Fibroblast of mammary gland (primary cell): ENCODE measurements at regions not wholly inside any gene's neighbourhood (a gene's known extent, or its start where the extent isn't known, plus 50 kb on each side); places are given as distances from the start of the nearest gene placed in this dataset.

Experiments used
- DNase-seq: peaks from one replicate; pipeline ENCODE4 v3.0.0-alpha.2; 2010; ENCODE audit warnings: low read depth
- H3K4me3 ChIP-seq: 2 replicates; pipeline ENCODE4 v1.5.1; 2011; ENCODE audit warnings: low read depth, mild to moderate bottlenecking, low read length, moderate library complexity; ENCODE audit not compliant: control insufficient read depth
- TF ChIP-seq, protein P1 (sequence below): conservative IDR thresholded peaks from 2 replicates; pipeline ENCODE4 v1.5.1; 2011; ENCODE audit warnings: low read depth, low read length, inconsistent platforms; ENCODE audit not compliant: control insufficient read depth, insufficient read depth

DNA sequence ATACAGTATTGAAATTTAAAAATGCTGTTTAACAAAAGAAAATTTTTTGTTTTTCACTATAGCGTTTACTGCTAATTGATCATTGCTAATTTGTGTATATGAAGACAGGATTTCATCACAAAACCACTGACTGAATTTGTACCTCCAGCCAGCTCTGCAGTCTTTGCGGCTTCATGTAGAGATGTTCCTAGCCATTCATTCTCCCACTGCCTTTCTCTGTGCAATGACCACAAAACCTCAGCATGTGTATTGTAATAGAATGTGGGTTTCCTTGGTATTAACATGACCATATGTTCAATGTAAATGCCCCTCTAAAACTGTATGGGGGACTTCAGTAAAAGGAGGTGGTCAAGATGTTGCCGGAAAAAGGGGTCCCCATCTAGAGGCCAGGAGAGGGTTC, 81.1 kb upstream of the STEAP1B start:
- DNase-seq: no peak
- no peak overlapping the region for H3K4me3 ChIP-seq
- TF ChIP-seq, protein P1, sequence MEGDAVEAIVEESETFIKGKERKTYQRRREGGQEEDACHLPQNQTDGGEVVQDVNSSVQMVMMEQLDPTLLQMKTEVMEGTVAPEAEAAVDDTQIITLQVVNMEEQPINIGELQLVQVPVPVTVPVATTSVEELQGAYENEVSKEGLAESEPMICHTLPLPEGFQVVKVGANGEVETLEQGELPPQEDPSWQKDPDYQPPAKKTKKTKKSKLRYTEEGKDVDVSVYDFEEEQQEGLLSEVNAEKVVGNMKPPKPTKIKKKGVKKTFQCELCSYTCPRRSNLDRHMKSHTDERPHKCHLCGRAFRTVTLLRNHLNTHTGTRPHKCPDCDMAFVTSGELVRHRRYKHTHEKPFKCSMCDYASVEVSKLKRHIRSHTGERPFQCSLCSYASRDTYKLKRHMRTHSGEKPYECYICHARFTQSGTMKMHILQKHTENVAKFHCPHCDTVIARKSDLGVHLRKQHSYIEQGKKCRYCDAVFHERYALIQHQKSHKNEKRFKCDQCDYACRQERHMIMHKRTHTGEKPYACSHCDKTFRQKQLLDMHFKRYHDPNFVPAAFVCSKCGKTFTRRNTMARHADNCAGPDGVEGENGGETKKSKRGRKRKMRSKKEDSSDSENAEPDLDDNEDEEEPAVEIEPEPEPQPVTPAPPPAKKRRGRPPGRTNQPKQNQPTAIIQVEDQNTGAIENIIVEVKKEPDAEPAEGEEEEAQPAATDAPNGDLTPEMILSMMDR: no peak

DNA sequence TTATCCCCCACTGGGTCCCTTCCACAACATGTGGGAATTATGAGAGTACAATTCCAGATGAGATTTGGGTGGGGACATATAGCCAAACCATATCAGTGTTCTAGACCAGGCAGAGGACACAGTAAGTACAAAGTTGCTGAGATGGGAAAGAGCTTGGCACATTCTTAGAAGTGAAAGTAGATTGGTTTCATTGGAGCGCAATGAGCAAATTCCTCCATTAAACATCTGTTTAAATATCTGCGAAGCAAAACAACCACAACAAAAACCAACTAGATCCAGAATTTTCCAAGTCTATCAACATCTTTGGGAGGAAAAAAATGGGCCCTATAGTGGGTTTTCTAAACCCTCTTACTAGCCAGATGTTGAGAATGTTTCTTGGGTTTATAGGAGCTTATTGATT, 80.0 kb upstream of the STEAP1B start:
- DNase-seq: no peak
- H3K4me3 ChIP-seq: no peak overlapping the region

DNA sequence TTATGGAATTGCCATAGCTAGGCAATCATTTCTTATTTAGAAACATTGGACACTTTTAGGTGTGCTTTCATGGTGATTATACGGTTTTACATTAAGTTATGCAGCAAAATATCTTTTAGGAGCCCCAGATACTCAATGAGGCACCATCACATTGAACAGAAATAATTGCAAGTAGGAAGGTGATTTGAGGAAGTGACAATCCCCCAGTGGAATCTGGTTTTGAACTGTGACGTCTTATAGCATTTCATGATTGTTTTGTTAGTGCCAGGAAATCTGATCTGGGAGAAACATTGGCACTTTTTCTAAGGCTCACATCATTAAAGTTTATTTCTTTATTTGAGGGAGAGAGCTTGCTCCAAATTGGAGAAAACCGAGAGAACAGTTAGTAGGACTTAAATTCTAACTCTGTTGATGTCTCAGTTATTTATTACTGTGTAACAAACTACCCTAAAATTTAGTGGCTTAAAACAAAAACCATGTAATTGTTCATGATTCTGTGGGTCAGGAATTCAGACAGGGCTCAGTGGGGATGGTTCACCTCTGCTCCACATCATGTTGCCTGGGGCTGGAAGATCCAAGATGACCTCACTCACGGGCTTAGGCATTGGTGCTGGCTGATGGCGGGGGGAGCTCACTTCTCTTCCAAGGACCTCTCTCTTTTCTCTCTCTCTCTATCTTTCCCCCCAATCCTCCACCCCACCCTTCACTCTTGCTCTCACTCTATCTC, 78.2 kb upstream of the STEAP1B start:
- H3K4me3 ChIP-seq: no peak overlapping the region
- TF ChIP-seq, protein P1: no peak
- DNase-seq: peak; percentile 85

More for the DNA sequence above, 80.0 kb upstream of the STEAP1B start:
- TF ChIP-seq, protein P1: no peak

DNA sequence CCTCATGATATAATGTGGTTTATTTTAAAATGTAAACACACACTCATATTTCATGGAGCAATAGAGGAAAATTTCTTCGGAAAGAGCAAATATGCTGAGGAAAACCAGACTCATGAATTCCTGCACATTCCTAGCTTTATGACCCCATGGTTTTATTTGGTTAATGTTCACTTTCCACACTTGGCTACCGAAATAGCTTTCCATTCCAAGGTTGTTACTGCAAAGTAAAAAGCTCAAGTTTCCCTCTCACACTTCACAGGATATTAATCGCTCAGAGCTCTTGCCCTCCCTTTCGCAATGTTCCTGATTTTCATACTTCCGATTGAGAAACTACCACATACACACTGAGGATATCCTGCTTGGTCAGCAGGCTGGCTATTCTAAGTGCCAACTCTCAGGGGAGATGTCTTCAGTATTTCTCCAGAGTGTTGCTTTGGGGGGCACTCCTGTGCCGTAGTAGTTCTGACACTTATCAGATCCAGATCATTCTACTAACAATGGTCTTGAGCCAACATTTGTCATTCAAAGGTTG, 77.5 kb upstream of the STEAP1B start:
- H3K4me3 ChIP-seq: no peak overlapping the region
- TF ChIP-seq, protein P1: no peak
- DNase-seq: peak; percentile 96

DNA sequence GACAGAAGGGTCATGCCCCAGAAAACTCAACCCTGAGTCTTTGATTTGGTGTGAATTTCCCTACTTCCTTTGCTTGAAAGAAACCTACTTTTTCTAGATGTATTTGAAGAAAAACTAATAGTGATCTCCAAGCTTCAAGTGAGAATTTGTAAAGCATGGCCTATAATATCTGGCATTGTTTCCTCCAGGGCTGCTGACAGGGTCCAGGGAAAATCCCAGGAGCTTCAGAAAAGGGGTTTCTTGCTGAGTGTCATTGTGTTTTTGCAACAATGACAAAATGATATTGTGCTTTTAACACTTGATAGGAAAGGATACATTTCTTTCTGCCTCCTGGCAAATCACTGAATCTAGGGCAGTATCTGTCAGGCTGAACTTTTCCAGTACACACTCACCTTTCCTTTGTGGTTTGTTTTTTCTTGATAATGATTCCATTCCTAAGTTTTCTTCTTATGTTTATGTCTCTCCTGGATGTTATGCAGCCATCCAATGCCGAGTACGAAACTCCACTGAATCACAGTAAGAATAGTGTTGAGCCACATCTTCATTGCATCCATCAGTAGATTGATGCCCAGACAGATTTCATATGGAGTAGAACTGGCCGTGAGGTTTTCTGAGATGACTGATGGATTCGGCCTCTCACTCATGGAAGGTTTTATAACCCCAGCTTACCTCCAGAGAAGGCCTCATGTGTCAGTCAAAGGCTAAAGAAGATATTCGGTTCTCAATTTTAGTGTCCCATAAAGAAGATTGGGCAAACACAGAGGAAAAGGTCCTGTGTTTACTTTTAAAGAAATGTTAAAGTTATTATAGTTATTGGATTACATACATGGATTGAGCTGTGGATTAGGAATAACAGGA, 76.9 kb upstream of the STEAP1B start:
- no peak overlapping the region for H3K4me3 ChIP-seq

More for the DNA sequence above, 76.9 kb upstream of the STEAP1B start:
- TF ChIP-seq, protein P1: no peak
- no peak for DNase-seq
